Activated T-cell treated with anti-CD3 and anti-CD28 coated beads, Interleukin-2, amount 50 U/mL, for 4 hours (primary cell): ENCODE measurements at regions not wholly inside any gene's neighbourhood (a gene's known extent, or its start where the extent isn't known, plus 50 kb on each side); places are given as distances from the start of the nearest gene placed in this dataset.

Experiments
- ATAC-seq, 2 donors: fragments of 200-7000 bp; cut with Tn5 transposase; one replicate each; pipeline ENCODE4 v1.10.0; 2021
- DNase-seq: peaks from one replicate; pipeline ENCODE4 v3.0.0-alpha.2; 2020
- H3K27me3 Mint-ChIP-seq: one replicate; pipeline ENCODE4 v1.8.0; 2021; ENCODE audit warnings: low read depth, mixed read lengths
- H3K36me3 Mint-ChIP-seq: one replicate; pipeline ENCODE4 v1.8.0; 2022; ENCODE audit warnings: mixed read lengths; ENCODE audit not compliant: insufficient read depth
- H3K4me1 Mint-ChIP-seq: one replicate; pipeline ENCODE4 v1.8.0; 2021; ENCODE audit warnings: low read depth, mixed read lengths
- H3K4me3 Mint-ChIP-seq: one replicate; pipeline ENCODE4 v1.8.0; 2021; ENCODE audit warnings: mild to moderate bottlenecking, moderate library complexity, mixed read lengths
- H3K9me3 Mint-ChIP-seq: one replicate; pipeline ENCODE4 v1.8.0; 2021; ENCODE audit warnings: mixed read lengths

DNA sequence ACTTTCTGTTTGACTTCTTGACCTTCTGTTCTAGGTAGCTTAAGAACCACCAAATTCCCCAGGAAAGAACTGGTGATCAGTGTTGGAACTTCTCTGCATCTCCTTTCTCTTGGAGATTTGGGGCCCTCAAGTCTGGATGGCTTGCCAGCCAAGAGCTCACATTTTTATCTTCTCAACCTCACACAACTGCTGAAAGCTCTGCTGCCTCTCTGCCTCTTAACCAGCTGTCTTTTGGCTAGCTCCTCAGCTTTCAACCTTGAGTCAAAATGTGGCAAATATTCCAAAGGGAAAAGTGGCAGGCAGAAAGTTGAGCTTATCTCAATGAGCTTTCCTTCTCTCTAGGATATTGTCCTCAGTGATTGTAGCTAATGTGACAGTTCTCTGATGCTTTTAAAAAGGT lies 89.2 kb upstream of the CCDC190 start:
- no peak for ATAC-seq
- no peak overlapping the region for H3K4me3 Mint-ChIP-seq
- no peaks in the 10 kb centered on the region for H3K4me1 Mint-ChIP-seq

DNA sequence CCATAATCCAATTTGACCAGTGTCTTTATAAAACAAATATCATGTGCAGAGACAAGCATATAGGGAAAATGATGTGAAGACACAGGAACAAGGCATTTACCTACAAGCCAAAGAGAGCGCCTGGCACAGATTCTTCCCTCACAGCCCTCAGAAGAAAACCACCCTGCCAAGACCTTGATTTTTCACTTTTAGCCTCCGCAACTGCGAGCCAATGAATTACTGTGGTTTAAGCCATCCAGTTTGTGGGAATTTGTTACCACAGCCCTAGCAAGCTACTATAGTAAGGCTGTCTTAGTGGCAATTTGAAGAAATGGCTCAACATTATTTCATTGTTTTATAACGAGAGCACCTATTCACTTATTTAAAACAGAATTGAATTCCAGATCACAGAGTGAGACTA lies 85.7 kb upstream of the CCDC190 start:
- no peak for ATAC-seq
- H3K27me3 Mint-ChIP-seq, result peaks cover 2% of the 10 kb centered on the region
- no peaks in the 10 kb centered on the region for H3K4me1 Mint-ChIP-seq
- no peak overlapping the region for H3K4me3 Mint-ChIP-seq
- no peaks in the 10 kb centered on the region for H3K9me3 Mint-ChIP-seq
- no peak for DNase-seq
- no peaks in the 10 kb centered on the region for H3K36me3 Mint-ChIP-seq

More for the DNA sequence above, 89.2 kb upstream of the CCDC190 start:
- H3K36me3 Mint-ChIP-seq, result no peaks in the 10 kb centered on the region
- H3K9me3 Mint-ChIP-seq, result no peaks in the 10 kb centered on the region
- peaks cover 3% of the 10 kb centered on the region for H3K27me3 Mint-ChIP-seq
- DNase-seq, result no peak

DNA sequence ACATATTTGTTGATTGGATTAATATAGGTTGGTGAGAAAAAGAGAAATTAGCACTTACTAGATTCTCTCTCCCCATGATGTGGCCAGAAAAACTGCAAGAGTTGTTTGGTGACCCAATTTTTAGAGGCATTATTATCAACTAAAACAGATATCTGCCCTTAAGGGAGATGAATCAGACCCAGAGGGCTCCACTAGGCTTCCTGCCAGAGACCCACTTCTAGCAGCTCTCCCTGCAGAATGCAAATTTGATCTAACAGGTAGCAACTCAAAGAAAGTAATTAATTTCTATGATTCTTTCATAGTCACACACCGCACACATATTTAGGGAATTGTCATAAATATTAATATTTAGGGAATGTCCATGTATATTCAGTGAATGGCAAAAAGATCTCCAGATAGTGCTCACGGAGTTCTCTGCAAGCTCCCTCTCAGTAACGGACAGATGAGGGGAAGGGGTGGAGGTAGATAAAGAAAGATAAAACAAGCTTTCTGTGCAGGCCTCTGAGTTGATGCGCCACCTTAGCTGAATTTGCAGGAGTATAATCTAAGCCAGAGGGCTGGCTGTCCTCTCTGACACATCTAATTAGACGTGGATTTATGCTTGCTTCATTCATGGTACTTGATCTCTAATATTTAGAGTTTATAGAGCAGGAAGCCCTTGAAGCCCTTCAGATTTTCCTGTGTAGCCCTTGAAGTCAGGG lies 84.1 kb upstream of the CCDC190 start:
- Mint-ChIP-seq H3K27me3 (peaks cover 2% of the 10 kb centered on the region), H3K4me1 (no peaks in the 10 kb centered on the region), H3K36me3 (no peaks in the 10 kb centered on the region), H3K9me3 (no peaks in the 10 kb centered on the region), H3K4me3 (no peak overlapping the region)
- no peak for DNase-seq
- no peak for ATAC-seq

DNA sequence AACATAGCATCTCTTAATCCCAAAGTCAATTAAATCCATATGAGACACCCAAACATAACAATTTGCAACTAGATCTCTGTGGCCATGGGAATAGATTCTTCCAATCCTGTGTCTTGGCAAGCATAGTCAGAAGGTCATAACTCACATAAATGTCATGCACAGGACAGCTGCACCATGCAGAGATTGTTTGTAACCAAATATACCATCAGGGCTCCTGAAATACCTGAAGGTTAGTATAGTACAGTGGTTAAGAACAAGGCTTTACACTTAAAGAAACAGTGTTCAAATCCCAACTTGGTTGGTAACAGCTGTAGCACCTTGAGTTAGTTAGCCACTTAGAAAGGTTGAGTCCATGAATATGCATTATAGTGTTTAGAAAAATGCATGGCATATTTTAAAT lies 82.6 kb upstream of the CCDC190 start:
- DNase-seq (no peak), ATAC-seq (no peak)
- Mint-ChIP-seq H3K36me3 (no peaks in the 10 kb centered on the region), H3K4me1 (no peaks in the 10 kb centered on the region), H3K9me3 (no peaks in the 10 kb centered on the region), H3K27me3 (peaks cover 2% of the 10 kb centered on the region), H3K4me3 (no peak overlapping the region)

DNA sequence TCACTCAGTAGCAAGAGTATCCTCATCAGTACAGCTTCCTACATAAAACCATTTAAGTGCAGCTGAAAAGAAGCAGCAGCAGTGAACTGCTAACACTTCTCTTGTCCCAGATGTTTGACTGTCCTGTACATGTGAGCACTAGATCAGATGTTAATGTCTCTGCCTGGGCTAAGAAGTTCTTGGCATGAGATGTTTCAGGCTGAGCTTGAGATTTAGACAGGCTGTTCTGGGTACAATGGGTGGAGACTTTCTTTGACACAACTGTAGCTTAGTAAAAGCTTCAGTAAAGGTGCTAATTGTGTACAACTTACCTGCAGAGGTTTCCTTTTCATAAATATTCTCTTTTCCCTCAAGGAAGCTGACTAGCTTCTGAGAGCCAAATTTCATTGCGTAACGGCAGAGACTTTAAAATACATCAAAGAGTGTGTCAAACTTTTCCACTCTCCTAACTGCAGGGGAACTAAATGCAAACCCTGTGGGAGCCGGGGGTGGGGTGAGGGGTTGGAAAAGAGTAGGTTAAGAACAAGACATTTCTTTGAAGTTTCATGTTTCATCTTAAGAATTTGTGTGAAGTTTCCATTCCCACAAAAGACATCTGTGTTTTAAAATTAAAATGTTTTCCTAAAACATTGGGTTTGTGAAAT lies 82.1 kb upstream of the CCDC190 start:
- H3K9me3 Mint-ChIP-seq, result no peaks in the 10 kb centered on the region
- H3K4me3 Mint-ChIP-seq, result no peak overlapping the region
- no peak for ATAC-seq
- H3K4me1 Mint-ChIP-seq, result no peaks in the 10 kb centered on the region
- no peaks in the 10 kb centered on the region for H3K36me3 Mint-ChIP-seq
- DNase-seq, result no peak
- peaks cover 2% of the 10 kb centered on the region for H3K27me3 Mint-ChIP-seq

DNA sequence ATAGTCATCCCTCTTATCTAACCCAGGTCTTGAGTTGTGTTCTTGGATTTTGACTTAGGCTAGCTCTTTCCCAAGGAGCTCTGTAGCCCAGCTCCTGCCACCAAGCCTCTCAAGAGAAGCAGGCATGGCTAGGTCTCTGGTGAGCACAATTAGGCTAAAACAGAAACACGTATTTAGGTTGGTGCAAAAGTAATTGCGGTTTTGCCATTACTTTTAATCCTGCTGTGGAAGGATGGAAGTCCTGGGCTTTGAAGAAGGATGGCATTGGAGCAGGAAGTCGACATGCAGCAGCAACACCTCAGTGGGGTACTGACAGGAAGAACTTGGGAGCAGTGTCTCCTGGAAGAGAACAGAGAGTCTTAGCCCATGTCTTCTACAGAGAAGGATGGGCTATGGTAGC lies 80.0 kb upstream of the CCDC190 start:
- Mint-ChIP-seq H3K4me1 (no peaks in the 10 kb centered on the region), H3K36me3 (no peaks in the 10 kb centered on the region)

DNA sequence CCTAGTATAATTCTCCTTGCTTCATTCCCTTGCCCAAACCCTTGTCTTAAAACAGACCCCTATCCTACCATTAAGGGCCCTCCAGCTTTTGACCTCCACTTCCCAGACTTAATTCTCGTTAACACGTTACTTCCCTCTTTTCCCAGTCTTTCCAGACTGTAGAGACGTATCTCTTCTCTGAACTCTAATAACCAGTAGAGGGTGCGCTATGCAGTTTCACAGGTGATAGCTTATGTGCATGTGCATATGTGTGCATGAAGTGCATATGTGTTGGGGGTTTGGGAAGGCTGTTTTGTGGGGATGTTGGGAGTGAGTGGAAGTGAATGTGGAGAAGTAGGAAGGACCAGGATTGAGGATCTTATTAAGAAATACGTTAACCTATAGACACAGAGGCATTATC lies 78.1 kb upstream of the CCDC190 start:
- Mint-ChIP-seq H3K9me3 (no peaks in the 10 kb centered on the region), H3K36me3 (no peaks in the 10 kb centered on the region), H3K4me1 (no peaks in the 10 kb centered on the region), H3K27me3 (peaks cover 6% of the 10 kb centered on the region), H3K4me3 (no peak overlapping the region)
- no peak for DNase-seq
- no peak for ATAC-seq

More for the DNA sequence above, 80.0 kb upstream of the CCDC190 start:
- H3K27me3 Mint-ChIP-seq, result peaks cover 2% of the 10 kb centered on the region
- no peak overlapping the region for H3K4me3 Mint-ChIP-seq
- DNase-seq, result no peak
- H3K9me3 Mint-ChIP-seq, result no peaks in the 10 kb centered on the region
- ATAC-seq, result no peak

DNA sequence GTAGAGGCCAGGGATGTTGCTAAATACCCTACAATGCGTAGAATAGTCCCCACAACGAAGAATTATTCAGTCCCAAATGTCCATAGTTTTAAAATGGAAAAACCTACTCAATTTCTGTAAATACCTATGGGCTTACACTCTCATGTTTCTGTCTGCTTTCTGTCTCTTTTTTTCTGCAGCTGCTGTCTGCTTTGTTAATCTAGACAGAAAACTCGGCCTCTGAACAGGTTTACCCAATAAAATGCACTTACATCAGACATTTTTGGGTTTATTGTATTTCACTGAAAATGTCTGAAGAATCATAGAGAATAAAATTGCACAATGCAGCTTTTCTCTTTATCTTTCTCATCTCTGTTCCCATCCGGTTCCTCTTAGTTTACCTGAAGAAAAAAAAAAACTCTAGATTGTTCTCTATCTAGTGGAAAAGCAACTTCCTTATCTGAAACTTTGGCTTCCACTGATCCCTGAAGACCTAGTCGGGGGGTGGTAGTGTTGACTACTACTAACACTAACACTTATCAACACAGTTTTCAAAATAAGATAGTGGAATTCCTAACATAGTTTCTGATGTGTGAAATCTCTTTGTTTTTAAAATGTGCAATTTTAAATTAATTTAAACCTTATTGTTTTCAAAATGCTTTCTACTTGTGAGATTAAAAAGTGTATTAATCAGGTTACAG lies 76.9 kb upstream of the CCDC190 start:
- Mint-ChIP-seq H3K4me1 (no peaks in the 10 kb centered on the region), H3K9me3 (no peaks in the 10 kb centered on the region), H3K36me3 (no peaks in the 10 kb centered on the region), H3K4me3 (no peak overlapping the region), H3K27me3 (peaks cover 9% of the 10 kb centered on the region)
- no peak for ATAC-seq
- no peak for DNase-seq

DNA sequence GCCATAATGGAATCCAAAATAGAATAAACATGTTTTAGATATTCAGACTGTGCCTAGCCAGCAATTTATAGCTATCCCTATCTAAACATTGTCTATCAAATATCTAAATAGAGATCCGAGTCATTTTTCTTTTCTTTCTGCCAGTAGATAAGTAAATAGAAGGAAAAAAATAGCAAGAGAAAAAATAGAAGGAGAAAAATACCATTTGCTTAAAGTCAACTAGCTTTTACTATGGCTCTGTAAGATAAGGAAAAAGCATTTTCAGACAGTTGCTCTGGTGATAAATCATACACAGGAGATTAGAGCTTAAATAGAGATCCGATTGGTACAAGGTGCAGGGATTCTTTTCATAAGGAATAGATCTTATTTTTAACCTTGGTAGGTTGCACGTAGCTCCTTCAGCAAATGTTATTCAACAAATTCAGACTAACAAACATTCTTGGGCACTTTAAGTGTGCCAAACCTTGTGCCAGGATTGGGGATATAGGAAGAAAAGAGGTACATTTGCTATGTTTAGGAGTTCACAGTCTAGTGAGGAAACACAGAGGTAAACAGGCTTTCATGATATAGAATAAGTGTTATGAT lies 70.1 kb upstream of the CCDC190 start:
- no peak for DNase-seq
- H3K4me1 Mint-ChIP-seq, result no peaks in the 10 kb centered on the region
- no peaks in the 10 kb centered on the region for H3K9me3 Mint-ChIP-seq
- H3K36me3 Mint-ChIP-seq, result no peaks in the 10 kb centered on the region
- no peak for ATAC-seq
- peaks cover 17% of the 10 kb centered on the region for H3K27me3 Mint-ChIP-seq
- no peak overlapping the region for H3K4me3 Mint-ChIP-seq

DNA sequence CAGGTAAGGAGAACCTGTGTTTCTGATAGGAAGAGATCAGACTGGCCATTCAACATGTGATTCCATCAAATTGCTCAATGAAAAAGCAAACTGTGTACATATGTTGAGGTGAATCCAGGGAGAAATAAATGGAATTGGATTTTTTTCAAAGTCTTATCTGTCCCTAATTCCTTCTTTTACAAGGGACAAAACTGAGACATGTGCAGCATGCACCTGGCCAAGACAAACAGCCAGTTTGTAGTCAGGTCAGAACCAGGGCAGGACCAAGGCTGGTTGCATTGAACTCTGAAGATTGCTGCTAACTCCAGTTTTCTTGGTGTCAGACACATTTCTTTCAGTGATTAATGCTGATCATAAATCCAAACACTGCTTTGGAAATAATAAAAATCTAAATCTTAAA lies 69.6 kb upstream of the CCDC190 start:
- DNase-seq, result no peak
- no peak for ATAC-seq
- Mint-ChIP-seq H3K4me1 (no peaks in the 10 kb centered on the region), H3K4me3 (no peak overlapping the region), H3K27me3 (peaks cover 19% of the 10 kb centered on the region), H3K36me3 (no peaks in the 10 kb centered on the region), H3K9me3 (no peaks in the 10 kb centered on the region)

DNA sequence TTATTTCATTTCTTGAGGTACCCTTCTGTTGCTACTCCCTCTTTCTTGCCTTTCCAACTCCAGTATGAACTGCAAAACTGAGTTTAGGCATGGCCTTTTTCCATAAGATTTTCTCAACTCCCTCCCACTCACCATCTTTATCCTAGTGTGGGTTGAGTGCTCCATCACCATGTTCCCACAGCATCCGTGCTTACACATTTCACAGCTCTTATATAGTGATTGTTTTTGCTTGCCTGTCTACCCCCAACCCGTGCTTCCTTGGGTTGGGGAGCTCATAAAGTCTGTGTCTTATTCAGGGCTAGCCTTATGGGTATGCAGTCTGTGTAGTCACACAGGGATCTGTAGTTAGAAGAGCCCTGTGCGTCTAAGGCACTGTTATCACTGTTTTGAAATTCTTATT lies 68.2 kb upstream of the CCDC190 start:
- peaks cover 20% of the 10 kb centered on the region for H3K27me3 Mint-ChIP-seq
- H3K4me3 Mint-ChIP-seq, result no peak overlapping the region
- no peak for ATAC-seq
- no peak for DNase-seq
- no peaks in the 10 kb centered on the region for H3K36me3 Mint-ChIP-seq
- no peaks in the 10 kb centered on the region for H3K9me3 Mint-ChIP-seq
- H3K4me1 Mint-ChIP-seq, result no peaks in the 10 kb centered on the region

DNA sequence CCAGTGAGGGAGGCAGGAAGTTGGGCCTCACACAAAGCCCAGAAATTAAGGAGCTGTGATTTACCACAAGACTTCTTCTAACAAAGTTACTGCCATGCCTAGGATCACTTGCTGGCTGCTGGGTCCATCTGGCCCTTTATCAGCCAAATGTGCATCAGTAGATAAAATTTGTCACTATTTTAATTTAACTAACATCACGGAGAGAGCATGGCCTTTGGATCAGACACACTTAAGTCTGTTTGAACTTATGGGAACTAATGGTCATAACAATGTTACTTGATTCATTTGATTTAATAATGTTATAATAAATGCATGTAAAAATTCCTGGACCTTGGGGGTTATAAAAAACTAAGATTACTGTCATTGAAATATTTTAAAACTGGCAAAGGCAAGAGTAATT lies 67.2 kb upstream of the CCDC190 start:
- Mint-ChIP-seq H3K36me3 (no peaks in the 10 kb centered on the region), H3K9me3 (no peaks in the 10 kb centered on the region), H3K4me1 (no peaks in the 10 kb centered on the region), H3K27me3 (peaks cover 20% of the 10 kb centered on the region), H3K4me3 (no peak overlapping the region)
- ATAC-seq (no peak), DNase-seq (no peak)

DNA sequence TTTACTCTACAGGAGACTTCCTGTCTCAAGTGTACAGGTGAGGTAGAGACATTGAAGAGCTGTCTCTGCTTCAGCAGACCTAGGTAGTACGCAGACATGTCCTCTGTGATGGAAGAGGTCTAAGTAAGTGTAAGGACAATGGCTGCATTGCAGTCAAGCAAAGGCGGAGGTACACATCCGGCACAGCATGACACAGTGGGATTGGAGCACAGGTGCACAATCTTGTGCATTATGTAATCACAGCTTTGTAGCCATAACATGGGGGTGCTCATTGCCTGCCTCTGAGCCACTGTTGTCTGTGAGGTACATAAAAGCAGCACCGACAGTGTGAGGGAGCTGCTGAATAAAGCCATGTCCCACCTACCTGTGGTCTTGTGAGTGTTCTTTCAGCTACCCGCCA lies 66.4 kb upstream of the CCDC190 start:
- DNase-seq (no peak), ATAC-seq (no peak)
- peaks cover 17% of the 10 kb centered on the region for H3K27me3 Mint-ChIP-seq
- H3K4me1 Mint-ChIP-seq, result no peaks in the 10 kb centered on the region
- H3K36me3 Mint-ChIP-seq, result no peaks in the 10 kb centered on the region
- no peaks in the 10 kb centered on the region for H3K9me3 Mint-ChIP-seq
- H3K4me3 Mint-ChIP-seq, result no peak overlapping the region

DNA sequence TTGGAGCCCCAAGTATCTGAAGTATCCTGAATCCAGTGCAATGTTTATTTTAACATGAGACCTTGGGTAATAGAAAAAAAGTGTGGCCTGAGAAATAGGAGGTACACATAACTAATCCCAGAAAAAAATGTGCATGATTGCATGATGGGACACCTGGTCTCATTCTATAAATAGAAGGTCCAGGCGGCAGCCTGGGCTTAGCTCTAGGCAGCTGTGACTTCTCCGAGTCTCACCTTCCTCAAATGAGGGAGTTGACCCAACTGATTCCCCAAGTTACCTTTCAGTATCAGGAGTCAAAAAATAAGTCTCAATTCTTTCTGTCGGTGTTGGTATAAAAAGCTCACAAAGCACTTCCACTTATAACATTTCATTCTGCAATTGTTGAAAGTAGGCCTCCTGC lies 65.9 kb upstream of the CCDC190 start:
- Mint-ChIP-seq H3K4me3 (no peak overlapping the region), H3K9me3 (no peaks in the 10 kb centered on the region), H3K4me1 (peaks cover 2% of the 10 kb centered on the region), H3K36me3 (no peaks in the 10 kb centered on the region), H3K27me3 (peaks cover 17% of the 10 kb centered on the region)
- ATAC-seq (no peak), DNase-seq (no peak)

DNA sequence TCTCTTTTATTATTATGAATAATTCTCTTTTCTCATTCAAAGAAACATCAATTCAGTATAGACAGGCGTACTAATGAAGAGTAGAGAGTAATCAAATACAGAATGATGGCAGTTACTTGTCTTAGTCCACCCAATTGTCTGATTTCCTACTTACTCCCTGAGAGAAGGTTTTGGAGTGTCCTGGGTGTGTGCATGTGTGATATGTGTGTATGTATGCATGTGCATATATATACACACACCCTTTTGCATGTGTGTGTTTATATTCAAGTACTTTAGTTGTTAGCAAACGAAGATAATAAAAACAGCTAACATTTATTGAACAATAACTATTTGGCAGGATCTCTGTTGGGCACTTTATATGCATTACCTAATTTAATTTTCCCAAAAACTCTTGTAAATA lies 63.2 kb upstream of the CCDC190 start:
- H3K9me3 Mint-ChIP-seq, result no peaks in the 10 kb centered on the region

More for the DNA sequence above, 63.2 kb upstream of the CCDC190 start:
- H3K4me1 Mint-ChIP-seq, result peaks cover 2% of the 10 kb centered on the region
- H3K36me3 Mint-ChIP-seq, result no peaks in the 10 kb centered on the region
- DNase-seq (no peak), ATAC-seq (no peak)
- no peak overlapping the region for H3K4me3 Mint-ChIP-seq
- H3K27me3 Mint-ChIP-seq, result peaks cover 15% of the 10 kb centered on the region
